GM12878 (cell line): ENCODE measurements at regions not wholly inside any gene's neighbourhood (a gene's known extent, or its start where the extent isn't known, plus 50 kb on each side); places are given as distances from the start of the nearest gene placed in this dataset.

ENCODE experiments used
- ETV6 ChIP-seq, 2 experiments: fragments of 450-650 bp in 1 of 2; IDR thresholded peaks in 1 of 2; conservative IDR thresholded peaks in 1 of 2; 2 replicates each; pipeline ENCODE4 v1.6.1; 2014; ENCODE audit warnings: antibody characterized with exemption in 1 of 2, borderline replicate concordance in 1 of 2, low read depth in 1 of 2, mild to moderate bottlenecking in 1 of 2, moderate library complexity in 1 of 2
- KDM1A ChIP-seq: fragments of 200-600 bp; sonication (generic); IDR thresholded peaks from 2 replicates; pipeline ENCODE4 v1.6.1; 2016; ENCODE audit warnings: borderline replicate concordance
- POLR2AphosphoS5 ChIP-seq: IDR thresholded peaks from 2 replicates; pipeline ENCODE4 v1.6.1; 2011; ENCODE audit warnings: mild to moderate bottlenecking, low read length, inconsistent platforms
- SP1 ChIP-seq: IDR thresholded peaks from one replicate; pipeline ENCODE4 v1.6.1; 2011; ENCODE audit warnings: low read depth, low read length
- TF ChIP-seq, protein P1 (sequence below), 3 experiments: IDR thresholded peaks in 2 of 3; conservative IDR thresholded peaks in 1 of 3; 2 replicates each; pipeline ENCODE4 v1.5.1; 2011; ENCODE audit warnings: low read depth in 3 of 3, low read length in 3 of 3, mild to moderate bottlenecking in 3 of 3, control low read depth in 2 of 3, moderate library complexity in 2 of 3, inconsistent platforms in 1 of 3, mixed read lengths in 1 of 3; ENCODE audit not compliant: control insufficient read depth in 2 of 3, insufficient read depth in 1 of 3; ENCODE audit errors: extremely low read depth in 1 of 3
- TF ChIP-seq, protein P2 (sequence below): IDR thresholded peaks from 2 replicates; pipeline ENCODE4 v1.6.1; 2011; ENCODE audit warnings: low read depth, low read length, improper control_type of control experiment, borderline replicate concordance
- TF ChIP-seq, protein P3 (sequence below): fragments of 450-650 bp; IDR thresholded peaks from 2 replicates; pipeline ENCODE4 v1.6.1; 2017; ENCODE audit warnings: mild to moderate bottlenecking

DNA sequence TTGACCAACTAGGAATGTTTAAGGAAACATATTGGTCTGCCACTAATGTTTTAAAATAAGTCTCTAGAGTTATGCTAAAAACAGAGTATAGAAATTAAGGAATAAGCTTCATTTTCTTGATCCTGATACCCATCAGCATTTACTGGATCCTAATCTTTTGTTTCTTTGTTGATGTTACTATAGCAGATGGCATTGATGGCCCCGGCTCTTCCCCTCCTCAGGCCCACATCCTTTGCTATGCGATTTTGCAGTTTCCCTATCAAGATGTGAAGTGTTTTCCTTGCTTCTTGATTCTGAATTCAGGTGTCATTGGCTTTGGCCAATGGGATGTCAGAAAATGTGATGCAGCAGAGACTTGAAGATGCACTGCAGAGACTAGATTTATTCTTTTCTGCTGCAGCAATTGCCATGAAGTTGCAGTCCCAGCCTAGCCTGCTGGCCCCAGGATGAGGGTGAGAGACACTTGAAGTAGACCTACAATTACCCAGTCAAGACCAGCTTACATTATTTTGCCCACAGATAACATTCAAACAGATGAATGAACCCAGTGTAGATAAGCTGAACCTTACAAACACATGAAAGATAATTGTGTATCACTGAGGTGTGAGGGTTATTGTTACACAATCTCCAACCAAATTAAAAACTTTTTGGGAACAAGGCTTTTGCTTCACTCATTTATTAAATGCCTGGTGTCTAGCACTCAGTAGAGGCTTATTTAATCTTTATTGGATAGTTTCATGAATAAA lies 115.2 kb upstream of the ITGA4 start:
- TF ChIP-seq ETV6 (conservative IDR thresholded peaks at IDR 0.05 in 1 of 2, IDR thresholded peaks at IDR 0.05 in 1 of 2; ENCODE audit: borderline replicate concordance in 1 of 2, low read depth in 1 of 2) (no peak), POLR2AphosphoS5 (no peak), KDM1A (no peak), SP1 (no peak)
- TF ChIP-seq, protein P1, sequence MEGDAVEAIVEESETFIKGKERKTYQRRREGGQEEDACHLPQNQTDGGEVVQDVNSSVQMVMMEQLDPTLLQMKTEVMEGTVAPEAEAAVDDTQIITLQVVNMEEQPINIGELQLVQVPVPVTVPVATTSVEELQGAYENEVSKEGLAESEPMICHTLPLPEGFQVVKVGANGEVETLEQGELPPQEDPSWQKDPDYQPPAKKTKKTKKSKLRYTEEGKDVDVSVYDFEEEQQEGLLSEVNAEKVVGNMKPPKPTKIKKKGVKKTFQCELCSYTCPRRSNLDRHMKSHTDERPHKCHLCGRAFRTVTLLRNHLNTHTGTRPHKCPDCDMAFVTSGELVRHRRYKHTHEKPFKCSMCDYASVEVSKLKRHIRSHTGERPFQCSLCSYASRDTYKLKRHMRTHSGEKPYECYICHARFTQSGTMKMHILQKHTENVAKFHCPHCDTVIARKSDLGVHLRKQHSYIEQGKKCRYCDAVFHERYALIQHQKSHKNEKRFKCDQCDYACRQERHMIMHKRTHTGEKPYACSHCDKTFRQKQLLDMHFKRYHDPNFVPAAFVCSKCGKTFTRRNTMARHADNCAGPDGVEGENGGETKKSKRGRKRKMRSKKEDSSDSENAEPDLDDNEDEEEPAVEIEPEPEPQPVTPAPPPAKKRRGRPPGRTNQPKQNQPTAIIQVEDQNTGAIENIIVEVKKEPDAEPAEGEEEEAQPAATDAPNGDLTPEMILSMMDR (IDR thresholded peaks at IDR 0.05 in 2 of 3, conservative IDR thresholded peaks at IDR 0.05 in 1 of 3; ENCODE audit: control insufficient read depth in 2 of 3, extremely low read depth in 1 of 3, insufficient read depth in 1 of 3, low read depth in 3 of 3, low read length in 3 of 3), result no peak
- TF ChIP-seq, protein P2, sequence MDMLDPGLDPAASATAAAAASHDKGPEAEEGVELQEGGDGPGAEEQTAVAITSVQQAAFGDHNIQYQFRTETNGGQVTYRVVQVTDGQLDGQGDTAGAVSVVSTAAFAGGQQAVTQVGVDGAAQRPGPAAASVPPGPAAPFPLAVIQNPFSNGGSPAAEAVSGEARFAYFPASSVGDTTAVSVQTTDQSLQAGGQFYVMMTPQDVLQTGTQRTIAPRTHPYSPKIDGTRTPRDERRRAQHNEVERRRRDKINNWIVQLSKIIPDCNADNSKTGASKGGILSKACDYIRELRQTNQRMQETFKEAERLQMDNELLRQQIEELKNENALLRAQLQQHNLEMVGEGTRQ, result no peak
- TF ChIP-seq, protein P3, sequence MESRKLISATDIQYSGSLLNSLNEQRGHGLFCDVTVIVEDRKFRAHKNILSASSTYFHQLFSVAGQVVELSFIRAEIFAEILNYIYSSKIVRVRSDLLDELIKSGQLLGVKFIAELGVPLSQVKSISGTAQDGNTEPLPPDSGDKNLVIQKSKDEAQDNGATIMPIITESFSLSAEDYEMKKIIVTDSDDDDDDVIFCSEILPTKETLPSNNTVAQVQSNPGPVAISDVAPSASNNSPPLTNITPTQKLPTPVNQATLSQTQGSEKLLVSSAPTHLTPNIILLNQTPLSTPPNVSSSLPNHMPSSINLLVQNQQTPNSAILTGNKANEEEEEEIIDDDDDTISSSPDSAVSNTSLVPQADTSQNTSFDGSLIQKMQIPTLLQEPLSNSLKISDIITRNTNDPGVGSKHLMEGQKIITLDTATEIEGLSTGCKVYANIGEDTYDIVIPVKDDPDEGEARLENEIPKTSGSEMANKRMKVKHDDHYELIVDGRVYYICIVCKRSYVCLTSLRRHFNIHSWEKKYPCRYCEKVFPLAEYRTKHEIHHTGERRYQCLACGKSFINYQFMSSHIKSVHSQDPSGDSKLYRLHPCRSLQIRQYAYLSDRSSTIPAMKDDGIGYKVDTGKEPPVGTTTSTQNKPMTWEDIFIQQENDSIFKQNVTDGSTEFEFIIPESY, result no peak
